ENCODE measurements at regions not wholly inside any gene's neighbourhood (a gene's known extent, or its start where the extent isn't known, plus 50 kb on each side); places are given as distances from the start of the nearest gene placed in this dataset.
"Not testable (repeated sequence)": the region's sequence is repeated elsewhere in the genome, so short reads cannot be mapped to it uniquely, and the experiment has no call there.

DNA sequence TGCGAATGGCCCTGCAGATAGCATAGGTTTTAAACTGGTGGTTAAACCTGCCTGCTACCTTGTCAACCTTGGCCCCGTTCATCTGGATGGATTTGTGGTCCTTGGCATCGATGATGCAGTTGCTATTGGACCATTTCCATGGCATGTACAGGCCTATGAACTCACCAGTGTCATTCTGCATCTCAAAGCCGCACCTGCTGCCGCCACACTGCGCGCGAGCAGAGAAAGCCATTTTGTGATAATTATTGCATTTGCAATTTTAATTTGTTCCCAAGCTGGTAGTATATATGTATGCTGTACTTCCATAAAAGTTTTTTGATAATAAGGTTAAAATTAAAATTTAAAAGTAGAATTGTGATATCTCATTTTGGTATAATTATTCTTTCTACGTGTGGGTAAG is 94.8 kb upstream of the UXS1 start:
- DNase-seq: no peak

- no peak for DNase-seq
Observed at GRCh38 chr2:106285237-106285829, 91.2 kb upstream of the UXS1 start.

- no peak for DNase-seq
Observed at GRCh38 chr2:106284691-106285202, 90.6 kb upstream of the UXS1 start.

DNA sequence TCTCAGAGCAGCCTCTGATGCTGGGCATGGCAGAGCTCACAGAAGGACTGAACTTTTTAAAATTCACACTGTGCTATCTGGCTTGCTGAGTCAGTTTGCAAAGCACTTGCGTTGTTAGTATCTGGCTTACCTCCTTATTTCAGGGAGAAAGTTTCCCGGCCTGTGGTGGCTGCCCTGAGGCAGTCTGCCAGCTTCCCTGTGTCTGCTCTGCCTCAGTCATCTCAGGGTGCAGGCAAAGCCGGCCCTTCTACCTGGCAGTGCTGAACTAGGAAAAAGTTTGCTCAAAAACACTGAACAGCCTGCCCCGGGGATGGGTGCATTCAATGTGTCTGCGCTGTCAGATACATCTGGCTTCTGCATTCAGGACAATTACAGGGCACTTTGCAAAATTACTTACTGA is 90.2 kb upstream of the UXS1 start:
- no peak for DNase-seq

DNA sequence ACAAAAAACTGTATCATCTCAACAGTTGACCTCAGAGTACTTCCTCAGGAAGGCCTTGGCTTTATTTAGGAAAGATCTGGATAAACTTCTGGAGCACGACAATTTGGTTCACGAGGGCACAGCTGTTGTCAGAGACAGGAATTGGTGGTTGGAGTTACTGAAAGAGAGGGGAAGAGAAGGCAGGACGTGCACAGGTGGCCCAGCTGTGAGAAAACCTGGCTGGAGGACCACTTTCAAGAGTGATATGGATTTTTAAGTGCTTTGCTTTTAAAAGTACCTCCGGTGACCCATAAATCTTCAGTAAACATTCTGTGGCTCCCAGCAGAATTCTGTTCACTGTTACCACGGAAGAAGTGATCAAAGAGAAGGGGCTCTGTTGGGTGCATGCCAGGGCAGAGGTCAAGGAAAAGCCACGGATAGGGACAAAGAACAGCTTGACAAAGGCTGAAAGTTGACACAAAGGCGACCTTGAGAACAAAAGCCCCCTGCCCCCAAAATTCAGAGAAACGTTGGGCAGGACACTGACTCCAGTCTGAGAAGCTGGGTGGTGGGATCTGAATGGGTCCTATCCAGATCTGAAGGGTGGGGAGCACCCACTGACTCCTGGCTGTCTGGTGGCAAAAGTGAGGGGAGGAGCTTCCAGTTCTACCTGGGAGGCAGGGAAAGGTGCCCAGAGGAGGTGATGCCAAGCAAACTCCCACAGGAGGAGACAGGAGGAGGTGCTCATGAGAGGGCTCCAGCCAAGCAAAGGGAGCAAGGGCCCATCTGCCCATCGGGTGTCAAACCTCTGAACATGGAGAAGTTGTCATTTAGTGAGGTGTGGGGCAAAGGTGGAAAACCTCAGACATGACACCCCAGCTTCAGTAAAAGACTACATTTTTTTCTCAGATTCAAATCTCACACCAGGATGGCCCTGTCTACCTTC is 89.4 kb upstream of the UXS1 start:
- DNase-seq: not testable (repeated sequence)

DNA sequence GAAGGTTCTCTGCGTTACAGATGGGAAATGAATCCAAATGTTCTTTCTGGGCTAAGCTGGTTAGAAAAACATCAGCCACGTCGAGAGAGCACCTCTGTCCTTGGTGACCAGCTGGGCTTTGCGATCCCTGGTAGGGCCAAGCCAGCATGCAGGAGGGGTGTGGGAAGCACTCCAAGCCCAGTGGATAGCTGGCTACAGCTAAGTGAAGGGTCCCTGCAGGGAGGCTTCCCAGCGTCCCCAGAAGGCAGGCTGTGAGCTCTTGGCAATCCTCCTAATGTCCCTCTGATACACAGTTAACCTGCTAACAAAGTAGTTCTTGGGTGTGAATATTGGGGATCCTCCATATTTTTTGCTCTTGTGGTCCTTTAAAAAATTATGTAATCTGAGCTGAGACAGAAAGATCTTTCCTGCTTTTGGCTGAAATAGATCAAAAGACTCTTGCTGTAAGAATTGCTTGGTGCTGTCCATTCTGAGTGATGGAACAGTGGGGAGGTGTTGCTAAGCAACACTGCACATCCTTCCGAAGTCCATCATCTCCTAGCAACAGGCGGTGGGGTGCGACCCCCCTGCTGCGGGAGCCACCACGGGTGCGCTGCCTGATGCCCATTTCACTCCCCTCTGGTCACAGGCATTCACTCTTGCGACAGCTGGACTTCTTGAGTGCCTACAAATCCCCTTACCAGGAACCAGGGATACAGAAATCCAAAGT is 88.5 kb upstream of the UXS1 start:
- no peak for DNase-seq

GRCh38 chr2:106281907-106282430 is 87.9 kb upstream of the UXS1 start:
- not testable (repeated sequence) for DNase-seq

GRCh38 chr2:106280722-106281446 is 86.8 kb upstream of the UXS1 start:
- no peak for DNase-seq

DNA sequence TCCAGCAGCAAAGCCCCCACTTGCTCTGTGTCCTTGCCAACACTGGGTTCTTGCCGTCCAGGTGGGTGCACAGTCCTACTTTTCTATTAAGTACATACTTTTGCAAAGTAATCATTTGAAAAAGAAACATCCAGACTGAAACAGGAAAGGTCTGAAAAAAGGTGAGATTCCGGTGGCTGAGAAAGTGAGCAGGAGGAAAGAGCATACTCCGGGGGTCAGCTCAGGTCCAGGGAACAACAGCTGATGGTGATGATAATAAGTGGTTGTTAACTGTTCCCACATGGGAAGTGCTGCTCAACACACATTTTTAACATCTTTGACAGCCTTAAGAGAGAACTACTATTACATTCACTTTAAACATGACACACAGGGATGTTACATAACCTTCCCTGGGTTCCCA is 86.1 kb upstream of the UXS1 start:
- DNase-seq: no peak

- no peak for DNase-seq
Observed at GRCh38 chr2:106278112-106278876, 84.2 kb upstream of the UXS1 start.

DNA sequence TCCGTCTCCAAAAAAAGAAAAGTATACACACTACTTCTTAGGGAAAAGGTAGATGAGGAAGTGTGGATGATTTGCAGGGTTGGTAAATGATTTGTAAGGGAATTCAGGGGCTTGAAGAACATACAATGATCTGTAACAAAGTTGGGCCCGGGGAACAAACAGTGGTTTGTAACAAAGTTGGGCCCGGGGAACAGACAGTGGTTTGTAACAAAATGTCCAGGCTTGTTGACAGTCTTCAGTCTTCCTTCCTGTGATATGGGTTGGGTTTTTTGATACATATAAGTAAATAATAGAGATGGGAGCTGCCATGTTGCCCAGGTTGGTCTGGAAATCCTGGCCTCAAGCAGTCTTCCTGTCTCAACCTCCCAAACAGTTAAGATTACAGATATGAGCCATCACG is 83.3 kb upstream of the UXS1 start:
- no peak for DNase-seq

DNA sequence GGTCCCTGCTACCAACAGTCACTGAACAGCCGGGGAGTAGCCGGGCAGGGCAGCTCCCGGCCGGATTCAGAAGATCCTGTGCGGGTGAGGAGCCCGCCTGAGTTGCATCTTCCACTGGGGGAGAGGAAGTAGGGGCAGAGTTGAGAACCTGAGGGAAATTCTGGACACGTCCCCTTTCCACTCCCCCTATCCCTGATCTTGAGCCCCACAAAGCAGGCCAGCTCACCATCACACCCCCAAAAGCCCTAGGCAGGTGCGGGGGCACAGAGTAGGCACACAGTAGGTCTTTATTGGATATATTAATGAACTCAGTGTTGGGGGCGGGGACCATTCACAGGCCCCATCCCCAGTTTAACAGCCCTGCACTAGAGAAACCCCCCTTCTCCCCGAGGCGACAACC is 81.9 kb upstream of the UXS1 start:
- DNase-seq: no peak

GRCh38 chr2:106274668-106275067 is 80.6 kb upstream of the UXS1 start:
- DNase-seq: no peak

DNA sequence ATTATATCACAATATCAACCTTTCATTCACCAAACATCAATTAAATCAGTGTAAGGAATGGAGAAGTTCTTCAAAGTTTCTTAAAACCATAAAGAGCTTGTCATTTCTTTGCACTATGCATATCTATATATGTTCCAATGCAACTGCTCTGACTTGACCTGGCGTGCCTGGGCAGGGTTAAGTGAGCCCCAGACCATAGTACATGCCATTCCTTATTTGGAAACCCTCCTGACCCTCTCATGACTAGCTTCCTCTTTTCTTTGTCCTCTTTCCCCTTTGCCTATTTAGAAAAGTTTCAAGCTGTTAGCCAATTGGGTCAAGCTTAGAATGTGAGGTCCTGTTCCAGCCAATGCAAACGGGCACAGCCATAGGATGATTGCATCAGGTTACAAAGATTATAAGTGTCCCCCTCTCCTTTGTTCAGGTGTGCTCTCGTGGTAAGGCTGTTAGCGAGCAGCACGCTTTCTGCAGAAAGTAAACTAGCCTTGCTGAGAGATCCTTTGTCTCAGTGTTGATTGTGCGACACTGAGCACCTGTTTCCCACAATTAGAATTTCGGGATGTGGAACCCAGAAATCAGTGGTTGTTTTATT is 78.2 kb upstream of the UXS1 start:
- DNase-seq: no peak

GRCh38 chr2:106270471-106270891 is 76.4 kb upstream of the UXS1 start:
- DNase-seq: no peak

GRCh38 chr2:106269591-106270291 is 75.6 kb upstream of the UXS1 start:
- DNase-seq: peak; percentile 49

DNA sequence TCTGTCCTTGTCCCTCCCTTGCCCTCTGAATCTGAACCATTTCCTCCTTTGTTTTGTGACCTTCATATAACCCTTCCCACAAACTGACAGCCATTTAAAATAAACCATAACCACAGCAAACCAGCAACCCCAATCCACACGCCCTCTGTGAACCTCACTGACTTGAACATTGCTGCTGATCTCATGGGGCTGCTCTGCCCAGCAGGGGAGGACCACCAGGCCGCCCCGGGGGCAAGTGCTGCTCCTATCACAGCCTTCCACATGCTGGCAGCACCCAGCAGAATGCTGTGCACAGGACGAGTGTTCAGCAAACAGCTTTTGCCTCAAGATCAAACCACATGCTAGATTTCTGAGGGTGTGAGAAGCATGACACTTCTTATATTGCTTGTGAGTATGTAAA is 73.9 kb upstream of the UXS1 start:
- no peak for DNase-seq

DNA sequence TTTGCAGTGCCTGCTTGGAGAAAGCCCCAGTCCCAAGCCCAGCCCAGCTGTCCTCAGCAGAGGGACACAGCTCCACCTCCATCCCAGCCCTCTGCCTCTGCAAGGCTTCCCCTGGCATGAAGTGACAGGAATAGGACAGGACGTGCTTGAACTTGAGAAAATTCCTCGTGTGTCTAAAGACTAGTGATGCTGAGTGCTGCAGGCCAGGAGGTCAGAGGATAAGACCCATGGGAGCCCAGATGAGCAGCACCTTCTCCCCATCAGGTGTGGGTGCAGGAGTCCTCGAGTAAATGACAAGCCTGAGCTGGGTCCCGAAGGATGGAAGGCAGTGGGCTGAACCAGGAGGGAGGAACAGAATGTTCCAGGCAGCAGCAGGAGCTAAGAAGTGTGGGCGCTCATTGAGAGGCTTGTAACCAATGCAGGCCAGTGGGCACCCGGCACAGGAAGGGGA is 67.8 kb upstream of the UXS1 start:
- no peak for DNase-seq

DNA sequence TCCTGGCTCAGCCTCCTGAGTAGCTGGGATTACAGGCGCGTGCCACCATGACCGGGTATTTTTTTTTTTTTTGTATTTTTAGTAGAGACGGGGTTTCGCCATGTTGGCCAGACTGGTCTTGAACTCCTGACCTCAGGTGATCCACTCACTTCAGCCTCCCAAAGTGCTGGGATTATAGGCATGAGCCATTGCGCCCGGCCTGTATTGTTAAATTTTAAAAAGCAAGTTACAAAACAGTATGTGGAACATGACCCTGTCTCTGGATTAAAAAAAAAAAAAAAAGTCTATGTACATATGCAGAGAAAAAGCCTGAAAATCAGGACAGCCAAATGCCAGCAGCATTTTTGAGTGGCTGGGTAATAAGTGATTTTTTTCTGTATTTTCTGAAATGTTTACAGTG is 64.8 kb upstream of the UXS1 start:
- DNase-seq: not testable (repeated sequence)

- DNase-seq: no peak
Observed at GRCh38 chr2:106257830-106258229, 63.7 kb upstream of the UXS1 start.

- DNase-seq: no peak
Observed at GRCh38 chr2:106257135-106257534, 63.0 kb upstream of the UXS1 start.
